ENCODE measurements at regions not wholly inside any gene's neighbourhood (a gene's known extent, or its start where the extent isn't known, plus 50 kb on each side); places are given as distances from the start of the nearest gene placed in this dataset.

DNA sequence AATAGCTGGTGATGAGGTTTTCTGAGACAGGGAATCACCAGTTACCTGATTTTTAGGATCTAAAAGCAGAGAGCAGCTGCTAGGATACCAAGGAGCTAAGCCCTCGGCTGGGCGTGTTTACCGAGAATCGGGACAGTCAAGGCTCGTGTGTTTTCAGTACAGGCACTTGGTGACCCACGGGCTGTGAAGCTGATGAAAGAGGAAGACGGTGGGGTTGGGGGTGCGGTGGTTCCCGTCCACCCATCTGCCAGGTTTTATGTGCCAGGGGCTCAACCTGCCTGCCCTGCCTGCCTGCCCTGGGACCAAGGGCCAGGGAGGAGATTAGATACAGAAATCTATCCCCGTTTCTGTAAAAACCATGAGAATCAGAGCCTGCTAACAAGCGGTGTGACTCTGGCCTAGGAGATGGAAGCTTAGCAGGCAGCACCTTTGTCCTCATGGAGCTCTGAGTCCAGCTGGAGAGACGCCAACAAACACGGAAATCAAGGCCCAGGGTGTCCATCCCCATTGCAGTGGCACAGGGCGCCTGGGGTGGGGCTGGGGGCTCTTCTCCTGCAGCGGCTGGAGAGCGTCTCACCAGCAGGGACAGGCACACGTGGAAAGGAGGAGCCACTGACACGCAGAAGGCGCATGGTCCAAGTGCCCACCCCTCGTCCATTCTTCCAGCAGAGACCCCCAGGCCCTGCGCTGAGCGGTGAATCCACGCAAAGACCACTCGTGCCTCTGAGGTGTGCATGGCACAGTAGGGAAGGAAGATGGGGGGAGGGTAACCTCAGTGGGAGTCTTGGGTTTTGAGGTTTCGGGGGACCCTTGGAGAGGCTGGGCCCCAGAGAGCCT, 265.0 kb upstream of the TCERG1L start:
- 79 to 81% methylated on average over 25 of the region's 25 CpGs for WGBS, 2 donors
- Histone ChIP-seq H3K36me3 (no peaks in the 10 kb centered on the region), H3K9me3 (no peaks in the 10 kb centered on the region), H3K27me3 (peaks cover 0 to 14% (median 5%) of the 10 kb centered on the region in 7 donors), H3K4me1 (no peaks in the 10 kb centered on the region), H3K27ac (no peak overlapping the region), H3K4me3 (no peak overlapping the region)
- intact Hi-C loops (cut with DNase I) = no loop called here
- no peak for DNase-seq
- TF ChIP-seq, protein P1, sequence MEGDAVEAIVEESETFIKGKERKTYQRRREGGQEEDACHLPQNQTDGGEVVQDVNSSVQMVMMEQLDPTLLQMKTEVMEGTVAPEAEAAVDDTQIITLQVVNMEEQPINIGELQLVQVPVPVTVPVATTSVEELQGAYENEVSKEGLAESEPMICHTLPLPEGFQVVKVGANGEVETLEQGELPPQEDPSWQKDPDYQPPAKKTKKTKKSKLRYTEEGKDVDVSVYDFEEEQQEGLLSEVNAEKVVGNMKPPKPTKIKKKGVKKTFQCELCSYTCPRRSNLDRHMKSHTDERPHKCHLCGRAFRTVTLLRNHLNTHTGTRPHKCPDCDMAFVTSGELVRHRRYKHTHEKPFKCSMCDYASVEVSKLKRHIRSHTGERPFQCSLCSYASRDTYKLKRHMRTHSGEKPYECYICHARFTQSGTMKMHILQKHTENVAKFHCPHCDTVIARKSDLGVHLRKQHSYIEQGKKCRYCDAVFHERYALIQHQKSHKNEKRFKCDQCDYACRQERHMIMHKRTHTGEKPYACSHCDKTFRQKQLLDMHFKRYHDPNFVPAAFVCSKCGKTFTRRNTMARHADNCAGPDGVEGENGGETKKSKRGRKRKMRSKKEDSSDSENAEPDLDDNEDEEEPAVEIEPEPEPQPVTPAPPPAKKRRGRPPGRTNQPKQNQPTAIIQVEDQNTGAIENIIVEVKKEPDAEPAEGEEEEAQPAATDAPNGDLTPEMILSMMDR (IDR thresholded peaks at IDR 0.05) = no peak
- ATAC-seq = no peak

DNA sequence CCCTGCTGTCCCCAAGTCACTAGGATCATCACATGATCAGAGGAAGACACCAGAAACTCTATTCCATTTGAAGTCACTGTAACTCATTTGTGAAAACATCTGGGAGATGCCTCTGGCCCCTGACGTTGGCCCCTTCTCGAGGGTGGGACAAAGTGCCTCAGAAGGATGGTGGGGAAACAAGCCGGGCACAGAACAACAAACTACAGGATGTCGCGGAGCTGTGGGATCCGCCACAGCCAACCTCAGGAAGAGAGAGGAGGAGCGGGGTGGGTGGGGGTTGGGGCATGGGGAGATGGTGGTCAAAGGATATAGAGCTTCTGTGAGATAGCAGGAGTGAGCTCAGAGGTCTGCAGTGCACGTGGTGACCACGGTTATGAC, 265.6 kb upstream of the TCERG1L start:
- H3K9me3 ChIP-seq = no peaks in the 10 kb centered on the region
- H3K27me3 ChIP-seq = peaks cover 0 to 14% (median 5%) of the 10 kb centered on the region in 7 donors
- WGBS, 2 donors = 59 to 61% methylated on average over 9 of the region's 9 CpGs
- no peaks in the 10 kb centered on the region for H3K4me1 ChIP-seq
- ATAC-seq (no peak), DNase-seq (no peak)
- no peaks in the 10 kb centered on the region for H3K36me3 ChIP-seq
- H3K4me3 ChIP-seq = no peak overlapping the region
- no peak overlapping the region for H3K27ac ChIP-seq
- TF ChIP-seq, protein P1 (IDR thresholded peaks at IDR 0.05) = no peak
- intact Hi-C loops (cut with DNase I) = no loop called here

DNA sequence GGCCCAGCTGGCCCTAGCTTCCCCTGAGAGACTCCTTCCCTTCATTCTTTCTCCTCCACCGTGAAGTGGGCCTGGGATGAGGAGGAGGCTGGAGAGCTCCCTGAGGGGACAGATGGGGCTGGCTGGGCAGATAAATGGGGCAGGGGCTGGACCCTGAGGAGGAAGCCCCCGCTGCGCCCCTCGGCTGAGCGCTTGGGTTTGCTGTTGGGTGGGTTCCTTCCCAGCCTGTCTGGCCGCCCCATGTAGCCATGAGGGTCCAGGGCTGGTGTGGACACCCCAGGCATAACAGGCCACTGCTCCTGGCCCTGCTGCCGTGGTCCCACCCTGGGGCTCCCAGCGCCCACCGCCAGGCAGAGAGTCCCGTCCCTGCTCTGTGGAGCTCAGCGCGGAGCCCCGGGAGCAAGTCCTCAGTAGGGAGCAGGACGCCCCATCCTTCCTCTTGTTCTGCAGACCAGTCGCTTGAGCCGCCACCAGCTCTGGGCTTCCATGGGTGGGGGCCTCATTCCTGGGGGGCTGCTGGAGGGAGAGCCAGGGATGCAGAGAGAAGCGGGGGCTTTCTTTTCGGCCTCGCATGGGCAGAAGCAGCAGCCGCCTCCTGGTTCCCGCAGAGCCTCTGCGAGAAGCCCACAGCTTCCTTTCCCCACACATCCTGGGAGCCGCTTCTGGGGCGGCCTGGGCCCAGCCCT, 266.4 kb upstream of the TCERG1L start:
- intact Hi-C loops (cut with DNase I) = no loop called here
- DNase-seq = no peak
- 87 to 91% methylated on average over 24 of the region's 24 CpGs for WGBS, 2 donors

DNA sequence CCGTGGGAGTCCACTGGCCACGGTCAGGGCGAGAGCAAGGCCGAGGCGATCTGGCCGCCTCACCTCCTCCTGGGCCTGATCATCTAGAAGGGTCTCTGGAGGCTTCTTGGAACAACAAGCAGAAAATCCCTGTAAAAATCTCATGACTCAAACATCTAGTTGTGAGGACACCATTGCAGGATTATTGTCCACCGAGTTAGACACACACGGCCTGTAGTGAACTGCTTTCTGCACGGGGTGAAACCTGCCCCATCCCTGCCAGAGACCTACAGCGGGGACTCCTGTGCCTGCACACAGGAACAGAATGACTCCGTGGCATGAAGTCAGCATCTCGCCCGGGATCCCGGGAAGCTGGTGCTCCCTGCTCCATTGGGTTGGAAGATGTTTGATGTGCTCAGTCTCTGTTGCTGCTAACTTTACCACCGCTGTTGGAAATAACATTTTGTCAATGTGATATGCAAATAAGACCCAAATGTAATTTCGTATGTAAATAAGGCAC, 267.0 kb upstream of the TCERG1L start:
- H3K27me3 ChIP-seq = peaks cover 0 to 11% (median 5%) of the 10 kb centered on the region in 7 donors
- TF ChIP-seq, protein P1 (IDR thresholded peaks at IDR 0.05) = no peak
- no peak overlapping the region for H3K4me3 ChIP-seq
- no peak overlapping the region for H3K27ac ChIP-seq
- H3K4me1 ChIP-seq = no peaks in the 10 kb centered on the region
- no peak for DNase-seq
- 80 to 81% methylated on average over 16 of the region's 16 CpGs for WGBS, 2 donors
- intact Hi-C loops (cut with DNase I) = no loop called here
- no peak for ATAC-seq
- H3K36me3 ChIP-seq = no peaks in the 10 kb centered on the region
- no peaks in the 10 kb centered on the region for H3K9me3 ChIP-seq

More for the DNA sequence above, 266.4 kb upstream of the TCERG1L start:
- Histone ChIP-seq H3K27me3 (peaks cover 0 to 14% (median 5%) of the 10 kb centered on the region in 7 donors), H3K9me3 (no peaks in the 10 kb centered on the region), H3K27ac (no peak overlapping the region), H3K4me3 (no peak overlapping the region), H3K4me1 (no peaks in the 10 kb centered on the region), H3K36me3 (no peaks in the 10 kb centered on the region)
- TF ChIP-seq, protein P1 (IDR thresholded peaks at IDR 0.05) = no peak
- no peak for ATAC-seq

Data from heart right ventricle (tissue), 16 donors.